22Rv1 (cell line): ENCODE measurements at regions not wholly inside any gene's neighbourhood (a gene's known extent, or its start where the extent isn't known, plus 50 kb on each side); places are given as distances from the start of the nearest gene placed in this dataset.

Experiments
- CTCF ChIP-seq: fragments of 450-650 bp; IDR thresholded peaks from 2 replicates; pipeline ENCODE4 v1.5.1; 2017; ENCODE audit warnings: mild to moderate bottlenecking
- ZFX ChIP-seq: fragments of 450-650 bp; IDR thresholded peaks from 2 replicates; pipeline ENCODE4 v1.6.1; 2017; ENCODE audit warnings: antibody characterized with exemption, borderline replicate concordance

- TF ChIP-seq CTCF (no peak), ZFX (no peak)
Observed at GRCh38 chr4:17339376-17339775, 172.5 kb downstream of the QDPR start.
